ENCODE measurements at regions not wholly inside any gene's neighbourhood (a gene's known extent, or its start where the extent isn't known, plus 50 kb on each side); places are given as distances from the start of the nearest gene placed in this dataset.
"Not testable (repeated sequence)": the region's sequence is repeated elsewhere in the genome, so short reads cannot be mapped to it uniquely, and the experiment has no call there.

- Histone ChIP-seq H3K36me3 (no peaks in the 10 kb centered on the region), H3K9me3 (no peaks in the 10 kb centered on the region), H3K27me3 (no peaks in the 10 kb centered on the region), H3K4me1 (no peaks in the 10 kb centered on the region), H3K27ac (no peak overlapping the region), H3K4me3 (no peak overlapping the region)
- DNase-seq (ENCODE audit: low spot score in 2 of 2): no peak
- TF ChIP-seq POLR2AphosphoS5 (IDR thresholded peaks at IDR 0.05) (no peak), CTCF (IDR thresholded peaks at IDR 0.05) (no peak), POLR2A (IDR thresholded peaks at IDR 0.05) (no peak)
- 89% methylated on average over 6 of the region's 6 CpGs for WGBS
Observed at GRCh38 chr6:21937466-21937865, 343.9 kb downstream of the SOX4 start.

- not testable (repeated sequence) for H3K27me3 ChIP-seq; H3K36me3 ChIP-seq; H3K4me1 ChIP-seq; H3K27ac ChIP-seq; H3K4me3 ChIP-seq; H3K9me3 ChIP-seq; DNase-seq (ENCODE audit: low spot score in 2 of 2)
- WGBS: 91% methylated on average over 8 of the region's 8 CpGs
Observed at GRCh38 chr6:21939066-21939465, 345.5 kb downstream of the SOX4 start.

GRCh38 chr6:21941926-21942325 lies 348.4 kb downstream of the SOX4 start:
- H3K4me3 ChIP-seq: no peak overlapping the region
- no peak overlapping the region for H3K27ac ChIP-seq
- no peaks in the 10 kb centered on the region for H3K36me3 ChIP-seq
- no peak for DNase-seq (ENCODE audit: low spot score in 2 of 2)
- no peaks in the 10 kb centered on the region for H3K27me3 ChIP-seq
- no peaks in the 10 kb centered on the region for H3K9me3 ChIP-seq
- H3K4me1 ChIP-seq: no peaks in the 10 kb centered on the region
- TF ChIP-seq POLR2AphosphoS5 (IDR thresholded peaks at IDR 0.05) (no peak), EP300 (IDR thresholded peaks at IDR 0.05) (no peak), POLR2A (IDR thresholded peaks at IDR 0.05) (no peak), CTCF (IDR thresholded peaks at IDR 0.05) (no peak)
- WGBS: 88% methylated on average over 1 of the region's 1 CpG

GRCh38 chr6:21942897-21943296 lies 349.3 kb downstream of the SOX4 start:
- Histone ChIP-seq H3K9me3 (no peaks in the 10 kb centered on the region), H3K4me1 (no peaks in the 10 kb centered on the region), H3K27ac (no peak overlapping the region), H3K4me3 (no peak overlapping the region), H3K36me3 (no peaks in the 10 kb centered on the region), H3K27me3 (no peaks in the 10 kb centered on the region)
- 58% methylated on average over 6 of the region's 6 CpGs for WGBS
- DNase-seq (ENCODE audit: low spot score in 2 of 2): no peak
- no peak for TF ChIP-seq CTCF (IDR thresholded peaks at IDR 0.05)
- no peak for TF ChIP-seq POLR2AphosphoS5 (IDR thresholded peaks at IDR 0.05)
- no peak for TF ChIP-seq EP300 (IDR thresholded peaks at IDR 0.05)
- TF ChIP-seq POLR2A (IDR thresholded peaks at IDR 0.05): no peak

- H3K4me3 ChIP-seq: no peak overlapping the region
- TF ChIP-seq POLR2AphosphoS5 (IDR thresholded peaks at IDR 0.05) (no peak), POLR2A (IDR thresholded peaks at IDR 0.05) (no peak), CTCF (IDR thresholded peaks at IDR 0.05) (no peak), EP300 (IDR thresholded peaks at IDR 0.05) (no peak)
- no peaks in the 10 kb centered on the region for H3K9me3 ChIP-seq
- no peak overlapping the region for H3K27ac ChIP-seq
- 48% methylated on average over 4 of the region's 4 CpGs for WGBS
- no peaks in the 10 kb centered on the region for H3K27me3 ChIP-seq
- no peaks in the 10 kb centered on the region for H3K4me1 ChIP-seq
- DNase-seq (ENCODE audit: low spot score in 2 of 2): no peak
- no peaks in the 10 kb centered on the region for H3K36me3 ChIP-seq
Observed at GRCh38 chr6:21946298-21946783, 350.5 kb downstream of the PRL start.

GRCh38 chr6:21947227-21947626 lies 349.6 kb downstream of the PRL start:
- DNase-seq (ENCODE audit: low spot score in 2 of 2); H3K27ac ChIP-seq; H3K4me3 ChIP-seq; H3K4me1 ChIP-seq; H3K27me3 ChIP-seq; H3K36me3 ChIP-seq; H3K9me3 ChIP-seq: not testable (repeated sequence)
- WGBS: 83% methylated on average over 3 of the region's 3 CpGs

All from suprapubic skin (tissue), 4 donors.